Heart right ventricle (tissue), 16 donors: ENCODE measurements at regions not wholly inside any gene's neighbourhood (a gene's known extent, or its start where the extent isn't known, plus 50 kb on each side); places are given as distances from the start of the nearest gene placed in this dataset.

Source experiments
- ATAC-seq, 8 donors: fragments of 200-7000 bp; cut with Tn5 transposase; one replicate each; pipeline ENCODE4 v1.9.1; 2020; ENCODE audit warnings: mild to moderate bottlenecking in 8 of 8, moderate library complexity in 8 of 8, moderate number of reproducible peaks in 1 of 8
- DNase-seq, 2 donors: peaks; one replicate each; pipeline ENCODE4 v3.0.0-alpha.2; 2020
- H3K27ac ChIP-seq, 10 donors: fragments of 200-600 bp; sonication (generic) in 2 of 10; one replicate each; pipeline versions ENCODE4 v1.5.0 to v1.8.0; 2020 to 2022; ENCODE audit warnings: mild to moderate bottlenecking in 3 of 10
- H3K27me3 ChIP-seq, 7 donors: fragments of 200-600 bp; one replicate each; pipeline ENCODE4 v1.8.0; 2021 to 2022; ENCODE audit warnings: mild to moderate bottlenecking in 2 of 7
- H3K36me3 ChIP-seq, 9 donors: fragments of 200-600 bp; sonication (generic) in 1 of 9; one replicate each; pipeline versions ENCODE4 v1.5.0 to v1.8.0; 2020 to 2022; ENCODE audit warnings: mild to moderate bottlenecking in 2 of 9
- H3K4me1 ChIP-seq, 9 donors: fragments of 200-600 bp; sonication (generic) in 1 of 9; one replicate each; pipeline versions ENCODE4 v1.5.0 to v1.8.0; 2020 to 2022; ENCODE audit warnings: mild to moderate bottlenecking in 4 of 9
- H3K4me3 ChIP-seq, 10 donors: fragments of 200-600 bp; sonication (generic) in 2 of 10; one replicate each; pipeline versions ENCODE4 v1.5.0 to v1.8.0; 2020 to 2022; ENCODE audit warnings: mild to moderate bottlenecking in 7 of 10, moderate library complexity in 2 of 10
- H3K9me3 ChIP-seq, 11 donors: fragments of 200-600 bp in 10 of 11; sonication (generic) in 2 of 11; one replicate each; pipeline versions ENCODE4 v1.5.0 to v1.8.0; 2013 to 2022; ENCODE audit warnings: mild to moderate bottlenecking in 2 of 11, control low read depth in 1 of 11, moderate library complexity in 1 of 11
- CTCF ChIP-seq, 9 donors: fragments of 200-600 bp; sonication (generic) in 2 of 9; IDR thresholded peaks; one replicate each; pipeline versions ENCODE4 v1.5.0 to v1.8.0; 2021 to 2022; ENCODE audit warnings: antibody characterized with exemption in 9 of 9, mild to moderate bottlenecking in 5 of 9, moderate library complexity in 1 of 9
- WGBS, 2 donors: extraction: QIAGEN DNeasy Blood & Tissue Kit; methylation state at CpG; one replicate each; pipeline ENCODE4 v1.1.7; 2013; ENCODE audit warnings: inconsistent platforms in 1 of 2; 5-methylcytosine and 5-hydroxymethylcytosine counted together
- intact Hi-C, 10 donors: fragments of 100-400 bp; cut with DNase I; formaldehyde crosslinking; loops; one replicate each; pipeline versions ENCODE4 v1.11.1 to v1.14.2; 2022
- donor health status: Arrhythmogenic right ventricular cardiomyopathy.
- donor health status: ischemic (EF 13 %, LVEDD 7.1; RV severe dilation, severe dysfunction).
- donor health status: healthy with polysubstance abuse.
- donor health status: DM: no; HTN: yes; CAD: no.
- donor health status: DM: no; HTN: no; CAD: no.
- donor health status: ischemic (EF 25% LVEDD 6.9; RV normal size, moderate dysfunction).
- donor health status: ischemic (EF 25% LVEDD 5.7; RV mildly dilated, moderate dysfunction).
- donor health status: healthy.
- donor health status: DM: yes; HTN: yes; CAD: no.
- donor health status: Ischemic cardiomyopathy.
- donor health status: ischemic (EF 35%, LVEDD 5.7; RV mildly dilated, moderate dysfunction).
- donor health status: nonischemic (EF 11% LVEDD 7.7; RV severe dilation, severe dysfunction).
- donor health status: DM: yes; HTN: yes; CAD: no.
- donor health status: PGD.
- donor health status: ischemic (EF 29% LVEDD 5.4; RV normal size, mild dysfunction).
- donor health status: nonischemic (EF 23%, LVEDD 6.1; RV moderate dilation, normal function).

- no peak overlapping the region for H3K27ac ChIP-seq
- intact Hi-C loops: no loop called here
- ATAC-seq: no peak
- H3K9me3 ChIP-seq: no peaks in the 10 kb centered on the region
- no peak for DNase-seq
- H3K4me3 ChIP-seq: no peak overlapping the region
- no peak for TF ChIP-seq CTCF (IDR thresholded peaks at IDR 0.05)
- no peaks in the 10 kb centered on the region for H3K36me3 ChIP-seq
- 91 to 95% methylated on average over 10 to 11 of the region's 11 CpGs for WGBS, 2 donors
- H3K27me3 ChIP-seq: peaks cover 0 to 4% (median 0%) of the 10 kb centered on the region in 7 donors
- peaks cover 0 to 6% (median 0%) of the 10 kb centered on the region in 9 donors for H3K4me1 ChIP-seq
These were observed 170.0 kb upstream of the GSE1 start for GRCh38 chr16:85443116-85443515.

- no peaks in the 10 kb centered on the region for H3K9me3 ChIP-seq
- WGBS, 2 donors: 95% methylated on average over 15 of the region's 15 CpGs
- H3K36me3 ChIP-seq: no peaks in the 10 kb centered on the region
- intact Hi-C loops: no loop called here
- TF ChIP-seq CTCF (IDR thresholded peaks at IDR 0.05): no peak
- H3K4me3 ChIP-seq: no peak overlapping the region
- ATAC-seq: no peak
- no peak for DNase-seq
- peaks cover 0 to 8% (median 0%) of the 10 kb centered on the region in 7 donors for H3K27me3 ChIP-seq
- no peak overlapping the region for H3K27ac ChIP-seq
- peaks cover 0 to 6% (median 3%) of the 10 kb centered on the region in 9 donors for H3K4me1 ChIP-seq
These were observed 169.6 kb upstream of the GSE1 start for GRCh38 chr16:85443531-85443930.

GRCh38 chr16:85445064-85445778 lies 167.9 kb upstream of the GSE1 start:
- H3K36me3 ChIP-seq: no peaks in the 10 kb centered on the region
- TF ChIP-seq CTCF (IDR thresholded peaks at IDR 0.05): no peak
- no peak overlapping the region for H3K4me3 ChIP-seq
- peaks cover 0 to 12% (median 3%) of the 10 kb centered on the region in 9 donors for H3K4me1 ChIP-seq
- ATAC-seq (no peak), DNase-seq (no peak)
- intact Hi-C loops: no loop called here
- peaks cover 0 to 22% (median 0%) of the 10 kb centered on the region in 7 donors for H3K27me3 ChIP-seq
- no peaks in the 10 kb centered on the region for H3K9me3 ChIP-seq
- no peak overlapping the region for H3K27ac ChIP-seq
- 79 to 81% methylated on average over 27 of the region's 27 CpGs for WGBS, 2 donors

GRCh38 chr16:85445779-85446222 lies 167.3 kb upstream of the GSE1 start:
- Histone ChIP-seq H3K36me3 (no peaks in the 10 kb centered on the region), H3K9me3 (no peaks in the 10 kb centered on the region), H3K4me3 (no peak overlapping the region), H3K27ac (no peak overlapping the region), H3K4me1 (peaks cover 0 to 12% (median 3%) of the 10 kb centered on the region in 9 donors), H3K27me3 (peaks cover 0 to 22% (median 0%) of the 10 kb centered on the region in 7 donors)
- DNase-seq (no peak), ATAC-seq (no peak)
- no peak for TF ChIP-seq CTCF (IDR thresholded peaks at IDR 0.05)
- intact Hi-C loops: no loop called here
- WGBS, 2 donors: 80 to 84% methylated on average over 14 of the region's 14 CpGs
